ENCODE measurements at regions not wholly inside any gene's neighbourhood (a gene's known extent, or its start where the extent isn't known, plus 50 kb on each side); places are given as distances from the start of the nearest gene placed in this dataset.
"Not testable (repeated sequence)": the region's sequence is repeated elsewhere in the genome, so short reads cannot be mapped to it uniquely, and the experiment has no call there.

DNA sequence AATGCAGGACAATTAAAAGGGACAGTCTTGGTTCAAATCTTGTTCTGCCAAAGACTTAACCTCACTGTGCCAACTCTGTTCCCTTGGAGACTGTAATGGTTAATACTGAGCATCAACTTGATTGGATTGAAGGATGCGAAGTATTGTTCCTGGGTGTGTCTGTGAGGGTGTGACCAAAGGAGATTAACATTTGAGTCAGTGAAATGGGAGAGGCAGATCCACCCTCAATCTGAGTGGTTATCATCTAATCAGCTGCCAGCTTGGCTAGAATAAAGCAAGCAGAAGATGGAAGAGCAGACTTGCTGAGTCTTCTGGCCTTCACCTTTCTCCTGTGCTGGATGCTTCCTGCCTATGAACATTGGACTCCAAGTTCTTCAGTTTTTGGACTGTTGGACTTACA, 474.4 kb downstream of the CD83 start:
- no peak for DNase-seq (ENCODE audit: low read depth in 1 of 2, low spot score in 1 of 2)

- no peak for DNase-seq (ENCODE audit: low read depth in 1 of 2, low spot score in 1 of 2)
These were observed 475.7 kb downstream of the CD83 start for GRCh38 chr6:14593286-14593685.

- DNase-seq (ENCODE audit: low read depth in 1 of 2, low spot score in 1 of 2) = no peak
These were observed 478.2 kb downstream of the CD83 start for GRCh38 chr6:14595751-14596150.

DNA sequence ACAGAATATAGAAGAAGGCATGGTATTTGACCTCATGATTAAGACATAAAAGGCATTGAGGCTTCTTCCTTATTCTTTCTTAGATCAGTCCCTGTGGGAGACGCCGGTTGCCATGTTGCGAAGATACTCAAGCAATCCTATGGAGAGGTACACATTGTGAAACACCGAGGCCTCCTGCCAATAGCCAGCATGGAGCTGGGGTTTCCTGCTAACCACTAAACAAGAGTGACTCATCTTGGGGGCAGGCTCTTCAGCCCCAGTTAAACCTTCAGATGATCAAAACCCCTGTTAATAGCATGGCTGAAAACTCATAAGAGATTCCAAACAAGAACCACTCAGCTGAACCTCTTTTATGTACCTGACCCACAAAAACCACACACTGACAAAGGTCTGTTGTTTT, 478.8 kb downstream of the CD83 start:
- no peak for DNase-seq (ENCODE audit: low read depth in 1 of 2, low spot score in 1 of 2)

GRCh38 chr6:14597090-14597489, 479.5 kb downstream of the CD83 start:
- no peak for DNase-seq (ENCODE audit: low read depth in 1 of 2, low spot score in 1 of 2)

GRCh38 chr6:14598017-14598864, 480.7 kb downstream of the CD83 start:
- DNase-seq (ENCODE audit: low read depth in 1 of 2, low spot score in 1 of 2) = no peak

- DNase-seq (ENCODE audit: low read depth in 1 of 2, low spot score in 1 of 2) = not testable (repeated sequence)
These were observed 482.7 kb downstream of the CD83 start for GRCh38 chr6:14600306-14600705.

- no peak for DNase-seq (ENCODE audit: low read depth in 1 of 2, low spot score in 1 of 2)
These were observed 483.9 kb downstream of the CD83 start for GRCh38 chr6:14601490-14601889.

GRCh38 chr6:14606353-14606752, 488.8 kb downstream of the CD83 start:
- DNase-seq (ENCODE audit: low read depth in 1 of 2, low spot score in 1 of 2) = no peak

DNA sequence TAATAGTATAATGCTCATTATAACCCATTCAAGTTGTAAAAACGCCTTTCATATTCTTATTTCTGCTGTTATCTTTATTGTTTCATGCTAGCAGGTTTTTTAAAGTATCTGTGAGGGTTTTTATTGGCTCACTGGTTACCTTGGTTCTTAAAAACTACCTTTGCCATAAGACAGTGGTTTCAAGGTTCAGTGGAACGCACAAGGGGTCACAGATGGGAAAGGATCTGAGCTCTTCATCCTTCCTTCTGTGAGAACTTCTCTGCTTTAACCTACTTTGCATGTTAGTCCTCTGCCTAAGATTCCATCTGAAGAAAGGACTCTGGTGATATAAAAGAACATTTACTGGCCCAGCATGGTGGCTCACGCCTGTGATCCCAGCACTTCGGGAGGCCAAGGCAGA, 492.6 kb downstream of the CD83 start:
- DNase-seq (ENCODE audit: low read depth in 1 of 2, low spot score in 1 of 2) = no peak

DNA sequence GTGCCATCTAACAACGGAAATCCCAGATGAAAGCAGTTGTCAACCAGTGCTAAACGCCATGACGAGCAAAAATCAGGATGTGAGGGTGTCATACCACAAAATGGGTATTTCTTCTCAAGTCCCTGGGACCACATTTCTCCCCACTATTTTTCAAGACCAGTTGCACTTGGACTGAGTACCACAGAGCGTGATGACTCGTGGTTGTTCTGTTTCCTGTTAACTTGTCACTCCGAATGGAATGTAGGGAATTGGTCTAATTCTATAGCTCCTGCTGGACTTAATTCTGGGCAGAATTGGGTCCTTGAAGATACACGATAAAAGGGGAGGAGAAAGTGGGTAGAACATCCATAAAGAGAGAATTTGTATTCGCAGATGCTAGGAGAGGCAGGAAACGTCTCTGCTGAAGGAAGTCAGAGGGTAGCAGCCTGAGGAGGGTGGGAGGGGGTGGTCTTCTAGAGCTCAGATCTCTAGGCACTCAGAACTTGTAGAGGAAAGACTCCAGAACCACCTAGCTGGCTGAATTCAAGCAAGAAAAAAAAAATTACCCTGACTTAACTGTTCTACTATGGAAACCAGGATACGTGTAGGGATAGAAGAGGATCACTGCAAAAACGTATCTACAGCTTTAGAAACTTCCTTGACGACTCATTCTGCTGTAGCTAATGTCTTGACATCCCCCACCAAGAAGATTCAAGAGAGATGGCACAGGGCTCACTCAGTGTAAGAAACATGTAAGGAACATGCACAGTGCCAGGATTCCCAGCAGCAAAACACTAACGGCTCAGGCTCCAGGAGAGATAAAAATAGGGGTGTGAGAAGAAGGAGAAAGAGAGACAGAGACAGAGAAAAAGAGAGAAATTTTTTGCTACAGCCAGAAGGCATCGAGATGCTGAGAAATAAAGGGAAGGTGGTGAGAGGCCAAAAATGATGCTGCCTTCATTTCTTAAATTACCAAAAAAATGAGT, 494.7 kb downstream of the CD83 start:
- no peak for DNase-seq (ENCODE audit: low read depth in 1 of 2, low spot score in 1 of 2)

- no peak for DNase-seq (ENCODE audit: low read depth in 1 of 2, low spot score in 1 of 2)
These were observed 497.1 kb downstream of the CD83 start for GRCh38 chr6:14614631-14615030.

DNA sequence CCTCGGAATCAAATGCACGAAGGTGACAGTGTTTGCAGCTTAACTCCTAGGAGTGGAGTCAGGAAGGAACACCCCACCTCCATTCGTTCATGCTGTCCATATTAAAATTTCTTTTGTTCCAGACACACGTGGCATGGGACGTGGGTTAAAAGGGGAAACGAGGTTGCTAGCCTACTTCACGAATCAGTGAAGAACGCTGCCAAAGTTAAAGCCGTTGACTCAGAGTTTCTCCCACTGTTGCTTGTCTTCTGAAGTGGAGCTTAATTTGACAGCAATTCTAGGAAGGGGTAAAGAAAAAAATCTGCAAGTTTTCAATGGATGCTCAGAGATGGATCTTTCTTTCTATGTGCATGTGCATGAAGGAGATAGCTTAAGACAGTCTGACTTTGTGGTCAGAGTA, 499.1 kb downstream of the CD83 start:
- DNase-seq (ENCODE audit: low read depth in 1 of 2, low spot score in 1 of 2) = no peak

- no peak for DNase-seq (ENCODE audit: low read depth in 1 of 2, low spot score in 1 of 2)
These were observed 501.3 kb downstream of the CD83 start for GRCh38 chr6:14618759-14619418.

GRCh38 chr6:14619419-14619781, 501.8 kb downstream of the CD83 start:
- no peak for DNase-seq (ENCODE audit: low read depth in 1 of 2, low spot score in 1 of 2)

- no peak for DNase-seq (ENCODE audit: low read depth in 1 of 2, low spot score in 1 of 2)
These were observed 502.9 kb downstream of the CD83 start for GRCh38 chr6:14620522-14620921.

DNA sequence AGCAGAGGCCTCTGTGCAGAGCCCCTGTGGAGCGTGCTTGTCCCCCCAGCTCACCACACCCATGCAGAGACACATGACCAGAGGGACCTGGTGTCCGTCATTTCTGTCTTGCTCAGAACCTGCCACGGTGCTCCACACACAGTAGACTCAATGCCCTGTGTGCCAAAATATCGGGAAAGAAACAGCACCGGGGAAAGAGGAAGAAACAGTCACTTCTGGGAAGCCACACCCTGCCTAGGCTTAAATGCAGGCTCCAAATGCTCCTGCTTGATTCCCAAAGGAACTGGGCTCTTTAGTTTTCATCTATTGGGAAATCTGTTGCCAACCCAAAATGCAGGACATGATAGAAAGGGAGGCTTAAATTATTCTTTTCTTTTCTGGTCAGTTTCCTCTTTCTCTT, 503.9 kb downstream of the CD83 start:
- no peak for DNase-seq (ENCODE audit: low read depth in 1 of 2, low spot score in 1 of 2)

- DNase-seq (ENCODE audit: low read depth in 1 of 2, low spot score in 1 of 2) = no peak
These were observed 504.5 kb downstream of the CD83 start for GRCh38 chr6:14622085-14622484.

- no peak for DNase-seq (ENCODE audit: low read depth in 1 of 2, low spot score in 1 of 2)
These were observed 505.4 kb downstream of the CD83 start for GRCh38 chr6:14622909-14623505.

DNA sequence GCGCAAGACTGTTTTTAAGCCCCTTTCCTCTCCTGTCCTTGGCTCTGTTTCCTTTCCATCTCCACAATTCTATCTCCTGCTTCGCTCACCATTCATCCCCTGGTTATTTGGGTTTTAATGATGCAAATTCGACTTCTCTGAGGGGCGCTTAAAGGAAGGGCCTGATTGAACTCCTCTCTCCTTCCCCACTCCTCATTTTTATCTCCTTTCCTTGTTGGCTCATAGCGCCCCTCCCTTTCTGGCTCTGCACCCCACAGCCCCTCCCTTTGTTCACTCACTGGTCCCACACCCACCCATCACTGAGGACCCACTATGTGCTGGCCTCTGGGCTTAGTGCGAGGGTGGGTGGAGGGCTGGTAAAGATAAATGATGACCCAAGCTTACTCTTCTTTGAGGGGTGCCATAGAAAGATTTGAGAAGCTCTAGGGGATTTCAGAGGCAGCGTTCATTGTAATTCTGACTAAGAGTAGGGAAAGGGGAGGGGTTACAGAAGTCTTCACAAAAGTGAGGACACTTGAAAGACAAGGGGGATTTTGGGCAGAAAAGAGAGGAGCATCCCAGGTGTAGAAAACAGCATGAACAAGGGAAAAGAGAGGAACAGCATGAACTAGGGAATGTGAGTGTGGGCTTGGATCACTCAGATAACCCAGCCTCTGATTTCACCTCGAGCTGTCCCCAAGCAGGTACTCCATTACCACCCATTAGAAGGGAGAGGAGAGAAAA, 507.8 kb downstream of the CD83 start:
- no peak for DNase-seq (ENCODE audit: low read depth in 1 of 2, low spot score in 1 of 2)

DNA sequence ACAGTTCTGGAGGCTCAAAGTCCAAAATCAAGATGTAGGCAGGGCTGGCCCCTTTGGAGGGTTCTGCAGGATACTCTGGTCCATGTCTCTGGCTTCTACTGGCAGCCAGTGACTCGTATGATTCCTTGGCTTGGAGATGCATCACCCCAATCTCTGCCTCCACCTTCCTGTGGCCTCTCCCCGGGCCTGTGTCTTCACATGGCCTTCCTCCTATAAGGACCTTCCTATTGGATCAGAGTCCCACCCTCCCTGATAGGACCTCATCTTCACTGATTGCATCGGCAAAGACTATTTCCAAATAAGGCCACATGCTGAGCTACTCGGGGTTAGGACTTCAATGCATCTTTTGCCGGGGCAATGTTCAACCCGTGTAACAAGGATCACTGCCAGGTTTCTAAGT, 509.0 kb downstream of the CD83 start:
- no peak for DNase-seq (ENCODE audit: low read depth in 1 of 2, low spot score in 1 of 2)

All from stimulated activated CD4-positive, alpha-beta T cell treated with anti-CD3 and anti-CD28 coated beads, Interleukin-15, amount 100 ng/mL, for 1 hour (primary cell).